Kidney epithelial cell (primary cell): ENCODE measurements at regions not wholly inside any gene's neighbourhood (a gene's known extent, or its start where the extent isn't known, plus 50 kb on each side); places are given as distances from the start of the nearest gene placed in this dataset.

Experiments used
- DNase-seq: peaks from one replicate; pipeline ENCODE4 v3.0.0-alpha.2; 2010; ENCODE audit warnings: low read depth
- H3K27me3 ChIP-seq: 2 replicates; pipeline ENCODE4 v1.6.0; 2011; ENCODE audit warnings: low read length; ENCODE audit not compliant: control insufficient read depth, insufficient read depth
- H3K36me3 ChIP-seq: 2 replicates; pipeline ENCODE4 v1.5.1; 2011; ENCODE audit warnings: low read length; ENCODE audit not compliant: control insufficient read depth, insufficient read depth
- H3K4me3 ChIP-seq: 2 replicates; pipeline ENCODE4 v1.5.1; 2011; ENCODE audit warnings: low read depth, mild to moderate bottlenecking, control low read depth, low read length
- TF ChIP-seq, protein P1 (sequence below): IDR thresholded peaks from 2 replicates; pipeline ENCODE4 v1.5.1; 2011; ENCODE audit warnings: mild to moderate bottlenecking, moderate library complexity, low read length, control low read depth, inconsistent platforms; ENCODE audit not compliant: insufficient read depth, poor library complexity, severe bottlenecking

DNA sequence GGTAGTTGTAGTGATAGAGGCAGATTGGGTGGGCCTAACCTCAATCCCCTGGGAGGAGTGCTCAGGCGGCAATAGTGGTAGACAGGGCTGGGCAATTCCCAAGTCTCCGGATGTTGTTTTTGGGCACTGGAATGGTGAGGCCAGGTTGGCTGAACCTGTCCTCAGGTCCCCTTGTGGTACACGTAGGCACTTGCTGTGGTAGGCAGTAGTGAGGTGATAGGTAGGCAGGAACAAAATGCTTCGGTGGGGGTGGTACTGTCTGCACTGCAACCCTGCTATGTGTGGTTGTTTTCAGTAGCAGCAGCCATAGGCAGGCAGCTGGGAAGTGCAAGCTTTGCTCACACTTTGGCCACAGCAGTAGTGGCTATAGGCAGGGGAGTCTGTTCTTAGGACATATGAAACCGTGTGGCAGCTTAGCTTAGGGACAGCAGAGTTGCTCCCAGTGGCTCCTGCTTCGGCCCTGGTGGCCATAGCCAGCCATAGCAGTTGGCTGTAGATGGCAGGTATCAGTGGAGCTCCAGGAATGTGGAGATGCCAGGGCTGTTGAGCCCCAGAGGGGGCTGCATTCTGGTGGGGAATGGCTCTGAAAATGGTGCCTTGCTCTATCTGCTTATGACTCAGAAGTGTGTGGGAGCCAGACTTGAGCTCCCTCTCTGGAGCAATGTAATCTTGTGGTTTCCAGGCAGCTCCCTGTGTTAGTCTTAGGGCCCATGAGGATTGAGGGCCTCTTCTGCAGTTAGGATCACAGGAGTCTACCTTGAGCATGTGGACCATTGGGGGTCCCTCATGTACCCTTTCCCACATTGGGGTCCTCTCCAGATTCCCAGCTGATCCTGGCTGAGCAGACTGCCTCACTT lies 241.8 kb upstream of the BMP2 start:
- TF ChIP-seq, protein P1, sequence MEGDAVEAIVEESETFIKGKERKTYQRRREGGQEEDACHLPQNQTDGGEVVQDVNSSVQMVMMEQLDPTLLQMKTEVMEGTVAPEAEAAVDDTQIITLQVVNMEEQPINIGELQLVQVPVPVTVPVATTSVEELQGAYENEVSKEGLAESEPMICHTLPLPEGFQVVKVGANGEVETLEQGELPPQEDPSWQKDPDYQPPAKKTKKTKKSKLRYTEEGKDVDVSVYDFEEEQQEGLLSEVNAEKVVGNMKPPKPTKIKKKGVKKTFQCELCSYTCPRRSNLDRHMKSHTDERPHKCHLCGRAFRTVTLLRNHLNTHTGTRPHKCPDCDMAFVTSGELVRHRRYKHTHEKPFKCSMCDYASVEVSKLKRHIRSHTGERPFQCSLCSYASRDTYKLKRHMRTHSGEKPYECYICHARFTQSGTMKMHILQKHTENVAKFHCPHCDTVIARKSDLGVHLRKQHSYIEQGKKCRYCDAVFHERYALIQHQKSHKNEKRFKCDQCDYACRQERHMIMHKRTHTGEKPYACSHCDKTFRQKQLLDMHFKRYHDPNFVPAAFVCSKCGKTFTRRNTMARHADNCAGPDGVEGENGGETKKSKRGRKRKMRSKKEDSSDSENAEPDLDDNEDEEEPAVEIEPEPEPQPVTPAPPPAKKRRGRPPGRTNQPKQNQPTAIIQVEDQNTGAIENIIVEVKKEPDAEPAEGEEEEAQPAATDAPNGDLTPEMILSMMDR: no peak
- Histone ChIP-seq H3K4me3 (no peak overlapping the region), H3K36me3 (no peaks in the 10 kb centered on the region), H3K27me3 (no peaks in the 10 kb centered on the region)
- DNase-seq: no peak

DNA sequence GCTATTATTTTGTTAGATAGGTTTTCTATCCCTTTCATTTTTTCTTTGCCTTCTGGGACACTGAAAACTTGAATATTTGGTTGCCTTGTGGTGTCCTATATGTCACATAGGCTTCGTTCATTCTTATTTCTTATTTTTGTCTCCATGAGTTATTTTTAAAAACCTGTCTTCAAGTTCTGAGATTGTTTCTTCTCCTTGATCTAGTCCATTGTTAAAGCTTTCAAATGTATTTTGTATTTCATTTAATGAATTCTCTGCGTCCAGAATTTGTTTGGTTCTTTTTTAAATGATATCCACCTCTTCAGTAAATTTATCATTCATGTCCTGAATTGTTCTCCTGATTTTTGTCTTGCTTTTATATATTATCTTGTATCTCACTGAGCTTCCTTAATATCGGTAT lies 243.2 kb upstream of the BMP2 start:
- H3K27me3 ChIP-seq: no peaks in the 10 kb centered on the region
- no peaks in the 10 kb centered on the region for H3K36me3 ChIP-seq
- no peak overlapping the region for H3K4me3 ChIP-seq
- DNase-seq: no peak
- TF ChIP-seq, protein P1: no peak

DNA sequence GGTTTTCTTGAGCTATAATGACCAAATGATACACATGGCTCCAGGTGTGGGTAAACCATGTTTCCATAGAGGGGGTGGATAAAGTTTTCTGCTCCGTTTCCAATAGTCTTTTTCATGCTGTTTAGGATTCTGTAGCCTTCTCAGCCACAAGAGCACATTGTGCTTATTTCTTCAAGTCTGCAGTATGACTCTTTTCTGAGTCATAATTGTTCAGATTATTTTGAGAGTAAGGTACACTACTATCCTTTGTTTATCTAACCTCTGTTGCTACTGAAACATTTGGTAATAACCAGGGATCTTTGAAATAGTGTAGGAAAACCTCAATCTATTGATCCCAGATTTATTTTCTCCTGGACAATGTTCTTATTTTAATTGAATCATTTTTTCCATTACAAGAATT lies 247.9 kb upstream of the BMP2 start:
- TF ChIP-seq, protein P1: no peak
- Histone ChIP-seq H3K4me3 (no peak overlapping the region), H3K27me3 (no peaks in the 10 kb centered on the region), H3K36me3 (no peaks in the 10 kb centered on the region)
- DNase-seq: peak; percentile 66

DNA sequence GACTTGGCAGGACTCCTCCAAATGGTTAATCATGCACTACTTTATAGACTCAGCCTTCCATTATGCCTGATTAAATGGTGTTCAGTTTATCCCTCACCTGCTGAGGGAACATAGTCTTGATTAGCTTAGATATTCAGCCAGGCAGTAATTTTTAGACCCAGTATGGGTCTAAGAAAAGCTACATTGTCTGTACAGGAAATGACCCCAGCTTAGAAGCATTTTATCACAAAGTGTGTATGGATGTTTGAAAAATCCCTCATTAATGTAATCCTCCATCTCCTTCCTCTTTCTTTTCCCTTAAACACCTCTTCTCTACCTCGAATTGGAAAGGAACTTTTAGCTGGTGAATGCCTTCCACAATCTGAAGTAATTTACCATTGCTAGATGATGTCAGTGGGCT lies 252.2 kb upstream of the BMP2 start:
- no peak overlapping the region for H3K4me3 ChIP-seq
- no peaks in the 10 kb centered on the region for H3K36me3 ChIP-seq
- no peaks in the 10 kb centered on the region for H3K27me3 ChIP-seq
- TF ChIP-seq, protein P1: no peak
- no peak for DNase-seq

GRCh38 chr20:6513599-6513998 lies 253.9 kb upstream of the BMP2 start:
- no peak for DNase-seq
- no peak overlapping the region for H3K4me3 ChIP-seq
- TF ChIP-seq, protein P1: no peak
- no peaks in the 10 kb centered on the region for H3K36me3 ChIP-seq
- no peaks in the 10 kb centered on the region for H3K27me3 ChIP-seq

DNA sequence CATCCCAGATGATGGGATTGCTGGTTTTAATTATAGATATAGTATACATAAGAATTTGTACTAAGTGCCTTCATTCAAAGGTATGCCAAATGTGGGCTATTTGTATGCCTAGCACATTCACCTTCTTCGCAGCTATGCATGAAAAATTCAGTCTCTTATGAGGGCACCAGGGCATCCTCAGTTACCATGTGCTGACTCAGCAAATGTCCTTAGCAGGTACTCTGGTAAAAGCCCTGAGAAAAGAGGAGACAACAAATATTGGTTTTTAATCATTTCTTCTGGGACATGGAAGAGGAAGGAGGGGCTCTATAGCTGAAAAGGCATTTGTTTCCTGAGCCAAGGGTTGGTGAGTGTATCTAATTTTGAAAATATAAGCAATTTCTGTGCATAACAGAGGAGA lies 258.1 kb upstream of the BMP2 start:
- no peaks in the 10 kb centered on the region for H3K36me3 ChIP-seq
- no peaks in the 10 kb centered on the region for H3K27me3 ChIP-seq
- no peak overlapping the region for H3K4me3 ChIP-seq
- TF ChIP-seq, protein P1: no peak
- DNase-seq: no peak
